ENCODE measurements at regions not wholly inside any gene's neighbourhood (a gene's known extent, or its start where the extent isn't known, plus 50 kb on each side); places are given as distances from the start of the nearest gene placed in this dataset.

DNA sequence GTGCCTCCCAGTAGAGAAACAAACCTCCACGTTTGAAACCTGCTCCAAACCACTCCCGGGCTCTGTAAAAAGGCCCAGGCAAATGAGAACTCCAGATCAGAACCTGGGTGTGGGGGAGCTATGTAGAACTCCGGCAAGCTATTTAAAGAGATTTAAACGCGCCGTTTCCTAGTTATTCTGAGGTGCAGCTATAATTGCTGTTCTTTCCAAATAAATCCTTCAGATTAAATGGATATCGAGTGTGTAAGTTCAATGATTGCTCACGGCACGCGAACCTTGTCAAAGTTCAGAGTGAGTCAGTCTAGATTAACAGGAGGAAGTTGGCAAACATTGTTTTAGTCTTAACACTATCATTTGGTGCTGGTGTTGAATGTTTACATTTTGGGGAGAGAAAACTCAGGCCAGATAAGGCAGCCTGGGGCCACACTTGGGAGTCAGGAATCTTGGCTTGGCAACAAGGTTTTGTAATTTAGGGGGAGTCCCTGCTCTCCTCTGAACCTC lies 92.9 kb upstream of the SALL1 start (continued):
- TF ChIP-seq, protein P1, sequence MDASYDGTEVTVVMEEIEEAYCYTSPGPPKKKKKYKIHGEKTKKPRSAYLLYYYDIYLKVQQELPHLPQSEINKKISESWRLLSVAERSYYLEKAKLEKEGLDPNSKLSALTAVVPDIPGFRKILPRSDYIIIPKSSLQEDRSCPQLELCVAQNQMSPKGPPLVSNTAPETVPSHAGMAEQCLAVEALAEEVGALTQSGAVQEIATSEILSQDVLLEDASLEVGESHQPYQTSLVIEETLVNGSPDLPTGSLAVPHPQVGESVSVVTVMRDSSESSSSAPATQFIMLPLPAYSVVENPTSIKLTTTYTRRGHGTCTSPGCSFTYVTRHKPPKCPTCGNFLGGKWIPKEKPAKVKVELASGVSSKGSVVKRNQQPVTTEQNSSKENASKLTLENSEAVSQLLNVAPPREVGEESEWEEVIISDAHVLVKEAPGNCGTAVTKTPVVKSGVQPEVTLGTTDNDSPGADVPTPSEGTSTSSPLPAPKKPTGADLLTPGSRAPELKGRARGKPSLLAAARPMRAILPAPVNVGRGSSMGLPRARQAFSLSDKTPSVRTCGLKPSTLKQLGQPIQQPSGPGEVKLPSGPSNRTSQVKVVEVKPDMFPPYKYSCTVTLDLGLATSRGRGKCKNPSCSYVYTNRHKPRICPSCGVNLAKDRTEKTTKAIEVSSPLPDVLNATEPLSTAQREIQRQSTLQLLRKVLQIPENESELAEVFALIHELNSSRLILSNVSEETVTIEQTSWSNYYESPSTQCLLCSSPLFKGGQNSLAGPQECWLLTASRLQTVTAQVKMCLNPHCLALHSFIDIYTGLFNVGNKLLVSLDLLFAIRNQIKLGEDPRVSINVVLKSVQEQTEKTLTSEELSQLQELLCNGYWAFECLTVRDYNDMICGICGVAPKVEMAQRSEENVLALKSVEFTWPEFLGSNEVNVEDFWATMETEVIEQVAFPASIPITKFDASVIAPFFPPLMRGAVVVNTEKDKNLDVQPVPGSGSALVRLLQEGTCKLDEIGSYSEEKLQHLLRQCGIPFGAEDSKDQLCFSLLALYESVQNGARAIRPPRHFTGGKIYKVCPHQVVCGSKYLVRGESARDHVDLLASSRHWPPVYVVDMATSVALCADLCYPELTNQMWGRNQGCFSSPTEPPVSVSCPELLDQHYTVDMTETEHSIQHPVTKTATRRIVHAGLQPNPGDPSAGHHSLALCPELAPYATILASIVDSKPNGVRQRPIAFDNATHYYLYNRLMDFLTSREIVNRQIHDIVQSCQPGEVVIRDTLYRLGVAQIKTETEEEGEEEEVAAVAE (CRISPR knock-in tag; IDR thresholded peaks at IDR 0.05; ENCODE audit: borderline replicate concordance): no peak
- TF ChIP-seq TP53 (CRISPR knock-in tag; conservative IDR thresholded peaks at IDR 0.05): no peak
- no peak for TF ChIP-seq ZFP82 (CRISPR knock-in tag; IDR thresholded peaks at IDR 0.05; ENCODE audit: borderline replicate concordance)
- TF ChIP-seq, protein P2, sequence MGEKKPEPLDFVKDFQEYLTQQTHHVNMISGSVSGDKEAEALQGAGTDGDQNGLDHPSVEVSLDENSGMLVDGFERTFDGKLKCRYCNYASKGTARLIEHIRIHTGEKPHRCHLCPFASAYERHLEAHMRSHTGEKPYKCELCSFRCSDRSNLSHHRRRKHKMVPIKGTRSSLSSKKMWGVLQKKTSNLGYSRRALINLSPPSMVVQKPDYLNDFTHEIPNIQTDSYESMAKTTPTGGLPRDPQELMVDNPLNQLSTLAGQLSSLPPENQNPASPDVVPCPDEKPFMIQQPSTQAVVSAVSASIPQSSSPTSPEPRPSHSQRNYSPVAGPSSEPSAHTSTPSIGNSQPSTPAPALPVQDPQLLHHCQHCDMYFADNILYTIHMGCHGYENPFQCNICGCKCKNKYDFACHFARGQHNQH (CRISPR knock-in tag; IDR thresholded peaks at IDR 0.05): peak; percentile 46; the same call in 1 of the 2 replicates
- no peak for TF ChIP-seq MXI1 (IDR thresholded peaks at IDR 0.05; ENCODE audit: borderline replicate concordance, low read depth, low read length)
- no peak for TF ChIP-seq PRPF4 (IDR thresholded peaks at IDR 0.05; ENCODE audit: low read depth, low read length, poor library complexity, severe bottlenecking)
- no peak for TF ChIP-seq ZNF33B (CRISPR knock-in tag; IDR thresholded peaks at IDR 0.05)
- TF ChIP-seq YY1 (IDR thresholded peaks at IDR 0.05; ENCODE audit: insufficient read depth, insufficient replicate concordance, low read depth, low read length): no peak
- TF ChIP-seq AKAP8 (CRISPR knock-in tag; IDR thresholded peaks at IDR 0.05): no peak
- TF ChIP-seq ZNF678 (CRISPR knock-in tag; IDR thresholded peaks at IDR 0.05): no peak
- TF ChIP-seq TCF7L2 (IDR thresholded peaks at IDR 0.05; ENCODE audit: low read depth, low read length): no peak
- no peak for TF ChIP-seq ZNF7 (CRISPR knock-in tag; IDR thresholded peaks at IDR 0.05)
- TF ChIP-seq FOXJ3 (CRISPR knock-in tag; IDR thresholded peaks at IDR 0.05; ENCODE audit: borderline replicate concordance): peak; percentile 69; the same call in 1 of the 2 replicates
- TF ChIP-seq SRF (IDR thresholded peaks at IDR 0.05; ENCODE audit: low read depth, low read length): no peak
- no peak for TF ChIP-seq ZNF274 (CRISPR knock-in tag; IDR thresholded peaks at IDR 0.05)
- no peak for TF ChIP-seq ATM (IDR thresholded peaks at IDR 0.05; ENCODE audit: borderline replicate concordance)
- no peak for TF ChIP-seq PAF1 (CRISPR knock-in tag; IDR thresholded peaks at IDR 0.05)
- no peak for TF ChIP-seq ZNF232 (CRISPR knock-in tag; IDR thresholded peaks at IDR 0.05; ENCODE audit: borderline replicate concordance)
- no peak for TF ChIP-seq EZH2 (conservative IDR thresholded peaks at IDR 0.05; ENCODE audit: low read depth, low read length)
- TF ChIP-seq, protein P3, sequence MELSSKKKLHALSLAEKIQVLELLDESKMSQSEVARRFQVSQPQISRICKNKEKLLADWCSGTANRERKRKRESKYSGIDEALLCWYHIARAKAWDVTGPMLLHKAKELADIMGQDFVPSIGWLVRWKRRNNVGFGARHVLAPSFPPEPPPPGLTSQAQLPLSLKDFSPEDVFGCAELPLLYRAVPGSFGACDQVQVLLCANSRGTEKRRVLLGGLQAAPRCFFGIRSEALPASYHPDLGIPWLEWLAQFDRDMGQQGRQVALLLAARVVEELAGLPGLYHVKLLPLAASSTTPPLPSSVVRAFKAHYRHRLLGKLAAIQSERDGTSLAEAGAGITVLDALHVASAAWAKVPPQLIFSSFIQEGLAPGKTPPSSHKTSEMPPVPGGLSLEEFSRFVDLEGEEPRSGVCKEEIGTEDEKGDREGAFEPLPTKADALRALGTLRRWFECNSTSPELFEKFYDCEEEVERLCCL (CRISPR knock-in tag; IDR thresholded peaks at IDR 0.05; ENCODE audit: borderline replicate concordance): no peak
- TF ChIP-seq, protein P4, sequence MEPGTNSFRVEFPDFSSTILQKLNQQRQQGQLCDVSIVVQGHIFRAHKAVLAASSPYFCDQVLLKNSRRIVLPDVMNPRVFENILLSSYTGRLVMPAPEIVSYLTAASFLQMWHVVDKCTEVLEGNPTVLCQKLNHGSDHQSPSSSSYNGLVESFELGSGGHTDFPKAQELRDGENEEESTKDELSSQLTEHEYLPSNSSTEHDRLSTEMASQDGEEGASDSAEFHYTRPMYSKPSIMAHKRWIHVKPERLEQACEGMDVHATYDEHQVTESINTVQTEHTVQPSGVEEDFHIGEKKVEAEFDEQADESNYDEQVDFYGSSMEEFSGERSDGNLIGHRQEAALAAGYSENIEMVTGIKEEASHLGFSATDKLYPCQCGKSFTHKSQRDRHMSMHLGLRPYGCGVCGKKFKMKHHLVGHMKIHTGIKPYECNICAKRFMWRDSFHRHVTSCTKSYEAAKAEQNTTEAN (CRISPR knock-in tag; conservative IDR thresholded peaks at IDR 0.05): peak; percentile 79; the same call in 1 of the 2 replicates
- no peak for TF ChIP-seq ZNF17 (CRISPR knock-in tag; IDR thresholded peaks at IDR 0.05)
- no peak for TF ChIP-seq ZNF431 (CRISPR knock-in tag; IDR thresholded peaks at IDR 0.05; ENCODE audit: borderline replicate concordance, low read depth)
